GF-D8 (cell line): ENCODE measurements at regions not wholly inside any gene's neighbourhood (a gene's known extent, or its start where the extent isn't known, plus 50 kb on each side); places are given as distances from the start of the nearest gene placed in this dataset.

Experiments used
- DNase-seq: peaks from one replicate; lab custom pipeline; 2025; lab: John Stamatoyannopoulos, UW

DNA sequence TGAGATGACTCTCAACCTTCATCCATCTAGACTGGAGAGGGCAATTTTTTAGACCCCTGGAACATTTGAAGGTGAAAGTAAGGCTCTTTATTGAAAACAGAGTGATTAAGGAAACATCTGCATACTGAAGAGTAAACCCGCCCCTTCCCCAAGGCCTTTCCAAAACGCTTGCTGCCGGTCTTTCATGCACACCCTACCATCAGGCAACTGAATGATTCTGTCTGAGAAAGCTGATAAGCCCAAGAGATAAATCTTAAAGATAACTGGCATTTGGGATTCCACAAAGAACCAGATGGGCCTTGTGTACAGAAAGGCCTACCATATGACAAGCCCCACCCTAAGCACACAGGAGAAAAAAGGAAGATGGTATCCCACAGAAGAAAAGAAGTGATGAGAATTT, 54.4 kb upstream of the PIK3R1 start:
- DNase-seq = no peak

DNA sequence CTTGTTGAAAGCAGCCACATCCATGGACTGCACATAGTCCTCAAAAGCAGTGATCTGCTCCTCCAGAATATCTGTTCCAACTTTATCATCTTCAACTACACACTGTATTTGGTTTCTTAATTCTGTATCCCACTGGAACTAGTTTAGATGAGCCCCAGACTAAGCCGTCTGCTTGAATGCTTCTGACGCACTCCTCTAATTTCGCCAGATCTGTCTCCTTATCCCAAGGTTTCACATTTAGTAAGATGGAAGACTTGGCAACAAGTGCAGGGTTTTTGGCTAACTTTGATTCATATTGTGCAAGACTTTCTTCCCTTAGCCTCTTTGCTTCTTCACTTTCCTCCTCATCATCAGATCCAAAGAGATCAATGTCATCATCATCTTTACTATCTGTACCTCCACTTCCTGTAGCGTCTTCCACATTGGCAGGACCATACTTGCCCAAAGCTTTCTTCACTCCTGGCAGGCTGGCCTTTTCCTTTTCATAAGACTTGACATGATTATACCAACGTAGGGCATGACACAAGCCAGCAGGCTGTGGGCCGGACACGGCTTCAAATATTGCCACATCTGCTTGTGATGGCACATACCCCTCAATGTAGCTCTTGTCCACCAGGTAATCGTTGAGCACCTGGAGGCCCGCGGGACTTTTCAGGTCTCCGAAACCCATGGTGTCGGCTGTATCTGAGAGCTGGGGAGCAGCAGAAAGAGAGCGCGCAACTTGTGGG, 56.2 kb upstream of the PIK3R1 start:
- DNase-seq = no peak

DNA sequence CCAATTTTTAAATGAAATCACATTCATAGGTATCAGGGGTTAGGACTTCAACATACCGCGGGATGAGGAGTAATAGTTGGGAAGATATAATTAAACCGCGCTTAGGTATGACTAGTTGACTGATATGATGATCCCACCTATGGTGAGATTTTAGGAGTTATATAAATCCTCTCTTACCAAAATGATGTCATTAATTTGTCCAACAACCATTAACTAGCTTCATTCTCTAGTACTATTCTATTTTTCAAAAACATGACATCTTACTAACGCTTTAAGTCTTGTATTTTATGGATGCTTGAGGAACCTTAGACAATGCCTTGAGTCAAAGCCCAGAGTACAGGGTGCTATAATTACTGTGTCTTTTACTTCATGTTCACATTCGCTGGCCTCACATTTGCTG, 59.6 kb upstream of the PIK3R1 start:
- DNase-seq = no peak

DNA sequence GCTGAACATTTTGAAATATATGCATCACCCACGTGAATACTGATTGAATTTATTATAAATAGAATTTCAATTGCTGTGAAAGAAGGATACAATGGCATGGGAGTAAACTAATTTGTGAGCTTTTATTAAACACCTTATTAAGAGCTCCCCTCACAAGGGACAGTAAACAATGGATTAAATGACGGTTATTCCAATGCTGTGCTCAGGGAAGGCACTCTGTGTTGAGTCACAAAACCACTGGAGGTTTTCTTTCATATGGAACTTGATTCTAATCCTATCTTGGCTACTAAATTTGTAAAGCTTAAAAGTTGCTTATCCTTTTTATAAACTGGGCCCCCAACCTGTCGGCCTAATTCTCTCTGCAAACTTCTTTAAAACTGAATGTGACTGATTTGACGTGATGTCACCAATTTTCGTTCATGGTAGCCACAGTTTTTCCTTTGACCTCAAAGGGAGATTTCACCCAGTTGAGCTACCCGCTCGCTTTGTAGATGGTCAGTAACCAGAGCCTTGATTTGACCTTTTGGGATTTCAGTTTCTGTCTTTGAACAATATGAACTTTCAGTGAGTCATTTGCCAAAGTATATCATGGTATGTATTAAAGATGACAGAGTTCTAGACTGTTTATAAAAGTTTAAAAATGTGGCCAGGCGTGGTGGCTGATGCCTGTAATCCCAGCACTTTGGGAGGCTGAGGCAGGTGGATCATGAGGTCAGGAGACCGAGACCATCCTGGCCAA, 61.3 kb upstream of the PIK3R1 start:
- no peak for DNase-seq

DNA sequence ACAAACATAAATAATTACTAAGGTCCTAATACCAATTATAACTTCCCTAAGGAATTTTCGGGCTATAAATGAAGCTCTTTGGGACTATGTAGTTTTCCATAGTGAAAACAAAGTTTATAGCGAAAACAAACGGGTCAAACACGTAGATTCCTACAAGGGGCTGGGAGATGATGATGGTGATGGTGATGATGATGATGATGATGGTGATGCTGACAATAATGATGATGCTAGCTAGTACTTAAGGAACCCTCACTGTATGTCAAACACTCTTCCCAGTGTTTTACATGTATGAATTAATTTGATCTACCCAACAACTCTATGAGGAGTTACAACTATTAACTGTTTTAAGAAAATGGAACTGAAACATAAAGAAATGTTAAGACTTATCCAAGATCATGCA, 63.7 kb upstream of the PIK3R1 start:
- DNase-seq = no peak

DNA sequence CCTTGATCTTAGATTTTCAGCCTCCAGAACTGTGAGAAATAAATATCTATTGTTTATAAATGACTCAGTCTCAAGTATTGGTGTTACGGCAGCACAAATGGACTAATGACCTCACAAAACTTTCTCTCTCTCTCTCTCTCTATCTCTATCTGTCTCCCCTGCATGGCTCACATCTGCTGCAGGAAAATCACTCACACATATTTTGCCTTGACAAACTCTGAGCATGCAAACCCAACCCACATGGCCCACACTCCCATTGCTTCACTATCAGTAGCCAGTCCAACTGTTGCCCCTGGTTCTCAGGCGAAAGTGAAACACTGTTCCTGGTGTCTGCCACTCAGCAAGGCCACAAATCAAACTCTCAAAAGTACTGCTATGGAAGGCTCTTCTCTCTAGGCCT, 66.4 kb upstream of the PIK3R1 start:
- DNase-seq = no peak

DNA sequence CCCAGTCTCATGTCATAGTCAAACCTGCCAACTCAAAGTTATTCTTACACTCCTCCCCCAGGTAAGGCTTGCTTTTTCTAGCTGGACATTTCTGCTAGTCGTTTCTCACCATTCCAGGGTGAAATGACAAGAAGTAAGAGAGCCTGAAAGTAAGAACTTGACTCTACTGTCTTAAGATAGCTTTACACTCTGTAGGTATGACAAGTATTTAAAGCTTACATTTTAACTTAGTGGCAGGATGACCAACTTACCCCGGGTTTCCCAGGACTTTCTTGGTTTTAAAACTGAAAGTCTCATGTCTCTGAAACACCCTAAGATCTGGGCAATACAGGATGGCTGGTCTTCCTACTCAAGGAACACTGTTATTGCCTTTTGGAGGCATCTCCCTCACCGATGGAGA, 67.5 kb upstream of the PIK3R1 start:
- DNase-seq = no peak

DNA sequence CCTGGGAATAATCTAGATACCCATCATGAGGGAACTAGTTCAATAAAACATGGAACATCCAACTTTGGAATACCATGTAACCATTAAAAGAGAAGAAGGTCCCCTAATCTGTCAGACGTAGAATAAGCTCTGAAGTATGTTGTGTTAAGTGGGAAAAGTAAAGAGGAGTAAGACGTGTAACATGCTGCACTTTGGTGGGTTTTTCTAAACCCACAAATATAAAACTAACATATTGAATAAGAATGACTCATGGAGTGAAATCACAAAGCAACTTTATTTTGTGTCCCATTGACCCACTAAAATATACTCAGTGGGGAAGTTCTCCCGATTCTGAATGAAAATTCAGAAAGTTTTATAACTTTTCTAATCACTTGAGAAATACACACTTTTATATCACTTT, 67.9 kb upstream of the PIK3R1 start:
- DNase-seq = no peak

DNA sequence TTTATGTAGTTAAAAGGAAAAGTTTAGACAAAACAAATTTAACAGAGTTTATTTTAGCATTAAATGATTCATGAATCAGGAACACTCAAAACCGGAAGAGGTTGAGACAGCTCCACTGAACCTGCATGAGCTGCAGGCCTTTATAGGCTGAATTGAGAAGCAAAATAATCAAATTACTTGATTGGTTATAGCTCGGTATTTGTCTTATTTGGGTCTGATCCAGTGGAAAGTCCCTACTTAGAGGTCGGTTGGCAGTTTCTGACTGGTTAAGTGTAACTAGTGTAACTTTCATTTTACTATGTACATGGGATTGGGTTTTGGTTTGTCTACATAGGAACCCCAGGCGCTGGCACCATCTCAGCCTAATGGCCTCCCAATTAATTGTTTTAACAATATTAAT, 74.1 kb upstream of the PIK3R1 start:
- DNase-seq = no peak

DNA sequence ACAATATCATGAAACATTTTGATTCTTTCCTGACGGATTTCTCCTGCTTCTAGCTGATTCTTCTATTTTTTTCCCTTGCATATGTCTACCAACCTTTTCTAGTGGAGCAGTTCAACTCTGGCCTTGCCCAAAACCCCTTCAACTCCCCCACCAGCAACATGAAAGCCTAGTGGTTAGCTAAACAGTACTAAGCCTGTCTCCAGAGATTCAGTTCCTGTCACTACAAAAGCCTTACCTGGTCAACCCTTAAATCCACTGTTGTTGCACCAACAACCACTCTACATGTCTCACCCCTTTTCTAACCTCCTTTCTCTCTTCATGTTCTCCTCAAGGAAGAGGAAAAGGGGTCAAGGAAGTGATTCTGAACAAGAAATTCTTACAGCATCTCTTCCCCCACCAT, 74.8 kb upstream of the PIK3R1 start:
- no peak for DNase-seq

DNA sequence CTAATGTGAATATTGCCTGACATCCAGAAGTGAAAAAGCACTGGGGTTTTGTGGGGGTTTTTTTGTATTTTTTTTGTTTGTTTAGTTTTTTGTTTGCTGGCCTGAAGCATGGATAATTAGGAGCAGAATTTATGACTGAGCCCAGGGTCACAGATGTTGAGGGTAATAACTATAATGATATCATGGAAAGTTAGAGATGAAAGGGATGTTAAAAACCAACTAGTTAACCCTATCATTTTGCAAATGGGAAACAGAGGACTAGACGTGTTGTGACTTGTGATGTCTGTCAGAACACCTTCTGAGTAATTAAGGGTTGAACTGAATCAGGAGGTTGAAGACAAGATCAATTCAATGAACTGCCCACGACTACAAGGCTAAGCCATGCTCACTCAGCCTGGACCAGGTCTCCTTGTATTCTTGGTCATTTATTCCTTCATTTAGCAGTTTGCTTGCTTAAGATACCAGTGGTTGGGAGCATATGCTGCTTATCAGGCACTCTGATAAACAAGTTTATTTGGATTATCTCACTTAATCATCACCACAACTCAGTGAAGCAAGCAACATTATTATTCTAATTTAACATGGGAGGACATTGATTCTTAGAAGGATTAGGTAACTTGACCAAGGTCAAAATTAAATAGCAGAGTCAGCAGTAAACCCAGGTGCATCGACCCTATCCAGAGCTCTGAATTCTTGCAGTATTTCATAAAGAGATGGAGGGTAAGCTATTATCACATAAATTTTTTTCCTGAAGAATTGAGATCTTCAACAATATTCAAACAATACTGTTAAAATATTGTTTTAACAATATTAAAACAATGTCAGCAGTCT, 75.7 kb upstream of the PIK3R1 start:
- no peak for DNase-seq

DNA sequence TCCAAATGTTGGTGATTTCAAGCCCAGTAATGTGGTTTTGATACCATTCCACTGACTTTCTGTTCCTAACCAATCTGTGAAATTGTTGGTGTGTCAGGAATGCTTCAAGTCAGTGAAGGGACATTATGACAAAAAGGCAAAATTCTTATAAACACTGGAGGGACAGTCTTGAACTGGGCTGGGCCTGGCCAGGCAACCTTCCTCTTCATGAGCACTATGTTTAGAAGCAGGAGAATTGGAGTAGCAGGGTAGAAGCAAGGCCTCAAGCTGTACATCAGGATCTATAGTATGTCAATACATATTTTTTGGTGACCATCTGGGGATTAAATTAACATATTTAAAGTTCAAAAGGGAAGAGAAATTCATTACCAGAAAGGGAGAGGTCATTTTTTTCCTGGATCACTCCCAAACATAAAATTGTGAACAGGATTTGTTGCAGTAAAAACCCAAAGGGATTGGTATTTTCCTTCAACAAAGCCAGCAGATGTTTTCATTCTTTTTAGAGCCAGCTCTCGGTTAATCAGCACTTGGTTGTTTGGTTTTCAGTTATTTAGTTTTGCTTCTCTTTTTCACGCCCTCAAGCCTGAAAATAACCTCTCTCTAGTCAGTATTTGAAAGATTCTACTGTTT, 77.9 kb upstream of the PIK3R1 start:
- no peak for DNase-seq

DNA sequence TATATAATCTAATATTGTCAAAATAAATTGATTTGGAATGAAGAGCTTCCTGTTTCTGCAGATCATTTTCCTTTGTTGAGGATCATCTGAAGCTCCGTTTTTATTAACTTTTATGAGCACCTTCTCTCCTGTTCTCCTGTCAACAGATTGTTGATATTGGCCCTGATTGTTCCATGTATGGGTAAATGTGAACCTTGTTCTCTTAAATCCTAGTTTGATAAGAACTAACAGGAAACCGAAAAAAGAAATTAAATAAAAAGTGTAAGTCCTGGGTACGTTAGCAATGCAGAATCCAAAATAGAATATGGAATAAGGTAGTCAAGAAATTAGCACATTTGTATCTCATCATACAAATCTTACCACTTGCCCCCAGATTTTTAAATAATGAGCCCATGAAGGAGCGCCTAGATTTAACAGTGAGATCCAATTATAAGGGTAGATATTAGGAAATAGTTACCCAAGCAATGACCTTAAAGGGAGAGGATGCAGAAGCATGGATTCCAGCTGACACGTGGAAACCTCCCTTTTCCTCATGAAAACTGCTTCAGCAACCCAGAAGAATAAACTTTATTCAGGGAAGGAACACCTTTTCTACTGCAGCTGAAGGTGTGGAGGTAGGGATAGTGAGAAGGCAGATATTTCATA, 80.8 kb upstream of the PIK3R1 start:
- DNase-seq = no peak

DNA sequence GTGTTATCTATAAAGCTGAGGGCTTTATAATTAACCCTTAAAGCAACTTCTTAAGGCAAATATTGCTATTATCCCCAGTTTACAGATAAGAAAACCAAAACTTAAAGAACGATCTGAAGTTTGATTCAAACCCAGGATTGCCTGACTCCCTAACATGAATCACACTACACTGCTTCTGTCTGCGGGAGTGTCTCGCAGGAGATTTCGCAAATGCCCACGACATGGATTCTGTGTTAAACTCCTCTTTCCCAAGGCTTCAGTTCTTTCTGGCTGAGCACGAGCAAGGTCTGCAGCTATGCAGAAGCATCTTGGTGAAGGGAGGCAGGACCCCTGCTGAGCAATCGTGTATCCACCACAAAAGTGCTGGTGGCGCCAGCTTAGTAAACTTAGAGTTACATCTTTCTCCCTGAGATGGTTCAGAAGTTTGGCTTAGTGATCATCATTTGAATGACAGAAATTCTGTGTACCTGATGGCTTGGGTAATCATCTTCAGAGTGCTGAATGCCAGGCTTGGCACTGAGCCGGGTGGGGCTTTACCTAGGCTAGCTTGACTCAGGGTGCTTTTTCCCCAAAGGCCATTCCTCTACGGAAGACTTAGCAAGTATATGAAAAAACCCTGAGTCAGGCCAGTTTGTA, 81.4 kb upstream of the PIK3R1 start:
- no peak for DNase-seq

DNA sequence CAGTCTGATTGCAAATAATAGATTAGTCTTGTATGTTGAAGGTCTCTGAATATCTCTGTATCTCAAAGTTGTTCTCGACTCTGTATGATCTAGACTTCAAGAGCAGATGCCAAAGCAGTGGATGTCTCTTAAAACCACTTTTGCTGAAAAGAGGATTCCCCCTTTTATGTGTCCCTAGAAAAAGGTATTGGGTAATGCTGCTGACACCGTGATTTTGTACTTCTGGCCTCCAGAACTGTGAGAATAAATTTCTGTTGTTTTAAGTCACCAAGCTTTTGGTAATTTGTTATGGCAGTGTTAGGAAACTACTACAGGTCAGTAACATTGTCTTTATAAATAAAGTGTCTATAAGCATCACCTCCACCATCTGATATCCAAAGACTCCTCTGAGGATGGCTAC, 85.3 kb upstream of the PIK3R1 start:
- DNase-seq = no peak

DNA sequence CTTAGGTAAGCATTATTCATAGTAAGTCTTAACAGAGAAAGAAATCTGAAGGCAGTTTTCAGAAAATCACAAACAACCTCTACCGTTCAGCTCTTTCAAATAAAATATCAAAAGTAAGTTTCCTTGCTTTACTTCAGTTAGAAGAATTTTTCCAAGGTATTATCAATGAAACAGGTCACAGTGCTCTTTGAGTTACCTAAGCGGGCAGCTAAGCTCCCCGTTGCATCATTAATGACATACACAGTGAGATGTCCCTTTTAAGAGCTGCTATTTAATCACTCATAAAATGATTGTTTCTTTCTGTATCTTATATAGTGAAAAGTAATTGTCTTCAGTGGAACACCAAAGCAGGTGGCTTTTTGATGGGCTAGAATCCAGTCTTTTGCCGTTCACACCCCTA, 86.2 kb upstream of the PIK3R1 start:
- no peak for DNase-seq

DNA sequence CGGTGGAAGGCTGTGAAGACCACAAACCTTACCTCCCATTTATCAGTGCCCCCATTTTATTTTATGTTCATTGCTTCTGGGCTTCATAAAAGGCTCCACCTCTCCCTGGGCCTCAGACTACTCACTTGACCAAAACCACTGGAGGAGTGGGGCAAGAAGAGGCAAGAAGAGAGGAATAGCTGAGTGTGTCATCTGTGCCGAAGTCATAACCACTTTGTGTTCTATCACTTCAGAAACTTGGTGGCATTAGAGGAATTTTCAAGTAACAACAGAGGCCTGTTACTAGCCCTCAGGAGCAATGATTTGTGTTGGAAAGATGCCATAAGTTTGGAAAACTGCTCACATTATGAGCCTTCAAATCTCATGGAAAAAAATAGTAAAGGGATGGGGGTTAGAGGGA, 88.7 kb upstream of the PIK3R1 start:
- no peak for DNase-seq

DNA sequence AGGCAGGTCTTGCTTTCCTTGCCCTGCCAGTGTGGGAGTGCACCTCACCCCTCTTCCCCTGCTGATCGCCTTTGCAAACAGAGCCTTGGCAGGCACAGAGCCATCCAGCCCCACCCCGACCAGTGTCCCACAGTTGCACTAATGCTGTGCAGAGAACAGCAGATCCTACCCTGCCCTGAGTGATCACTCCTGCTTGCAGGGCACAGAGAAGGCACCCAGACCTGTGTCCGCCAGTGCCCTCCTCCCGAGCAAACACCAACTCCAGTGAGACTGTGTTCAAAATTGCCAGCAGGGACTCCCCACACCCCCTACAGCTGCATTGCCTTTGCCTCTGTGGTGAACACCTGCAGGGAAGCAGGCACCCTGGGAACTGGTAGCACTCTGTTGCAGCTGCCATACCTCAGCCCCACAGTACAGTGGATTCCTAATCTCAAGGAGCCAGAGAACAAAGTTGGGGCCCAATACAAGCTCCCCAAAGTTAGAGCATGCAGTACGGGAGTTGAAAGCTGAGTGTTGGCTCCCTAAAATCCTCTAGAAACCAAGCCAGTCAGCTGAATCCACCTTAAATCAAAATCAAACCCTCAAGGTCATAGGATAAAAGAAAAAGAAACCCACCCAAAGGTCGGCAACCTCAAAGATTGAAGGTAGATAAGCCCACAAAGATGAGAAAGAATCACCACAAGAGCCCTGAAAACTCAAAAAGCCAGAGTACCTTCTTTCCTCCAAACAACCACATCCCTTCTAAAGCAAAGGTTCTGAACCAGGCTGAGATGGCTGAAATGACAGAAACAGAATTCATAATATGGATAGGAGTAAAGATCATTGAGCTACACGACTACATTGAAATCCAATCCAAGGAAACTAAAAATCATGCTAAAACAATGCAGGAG, 92.9 kb upstream of the PIK3R1 start:
- no peak for DNase-seq

DNA sequence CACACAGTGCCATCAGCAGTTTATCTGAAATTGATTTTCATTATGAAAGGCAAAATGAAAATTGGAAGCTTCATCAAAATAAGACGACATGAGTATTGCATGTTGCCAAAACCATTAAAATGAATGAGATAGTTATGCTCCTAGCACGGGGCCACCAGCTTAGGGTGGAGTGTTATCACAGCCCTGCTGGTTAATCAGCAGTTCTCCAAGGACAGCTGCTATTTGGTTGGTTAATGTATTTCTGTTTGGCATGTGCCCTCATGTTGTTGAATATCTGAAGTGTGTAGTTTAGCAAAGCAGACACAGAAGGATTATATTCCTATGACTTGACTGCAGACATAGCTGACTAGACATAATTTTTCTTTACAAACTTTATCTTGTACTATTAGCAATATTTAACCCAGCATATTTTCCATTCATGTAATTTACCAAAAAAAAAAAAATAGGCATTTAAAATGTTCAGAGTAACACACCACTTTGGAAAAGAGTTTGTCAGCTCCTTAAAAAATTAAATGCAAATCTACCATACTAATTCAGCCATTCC, 98.6 kb upstream of the PIK3R1 start:
- DNase-seq = no peak

DNA sequence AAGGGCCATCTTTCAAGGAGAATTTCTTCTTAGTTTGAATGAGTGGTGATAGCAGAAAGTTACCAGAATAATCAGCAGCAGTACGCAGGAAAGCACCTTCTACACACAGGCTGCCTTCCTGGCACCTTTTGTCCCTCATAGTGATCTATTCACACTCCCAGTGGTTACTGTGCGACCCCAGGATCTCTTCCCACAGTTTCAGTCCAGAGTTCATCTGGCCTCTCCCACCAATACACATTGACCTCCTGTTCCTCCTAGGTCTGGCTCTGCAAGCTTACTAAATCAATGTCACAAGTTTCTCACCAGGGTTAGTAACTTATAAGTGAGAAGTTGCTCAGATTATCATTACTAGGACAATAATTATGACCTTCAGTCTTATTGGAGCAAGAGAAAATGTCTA, 99.1 kb upstream of the PIK3R1 start:
- DNase-seq = no peak
